Heart left ventricle (tissue), 13 donors: ENCODE measurements at regions not wholly inside any gene's neighbourhood (a gene's known extent, or its start where the extent isn't known, plus 50 kb on each side); places are given as distances from the start of the nearest gene placed in this dataset.

ENCODE experiments used
- POLR2A ChIP-seq, 2 donors: fragments of 450-650 bp; IDR thresholded peaks; one replicate each; pipeline ENCODE4 v1.6.1; 2017; ENCODE audit warnings: antibody characterized with exemption in 2 of 2, mild to moderate bottlenecking in 2 of 2, moderate library complexity in 2 of 2
- TF ChIP-seq, protein P1 (sequence below), 12 donors: fragments of 200-600 bp; sonication (generic) in 4 of 12; IDR thresholded peaks; one replicate each; pipeline versions ENCODE4 v1.5.0 to v1.8.0; 2018 to 2022; ENCODE audit warnings: antibody characterized with exemption in 12 of 12, mild to moderate bottlenecking in 5 of 12
- donor health status: ischemic (EF 13 %, LVEDD 7.1; RV severe dilation, severe dysfunction).
- donor health status: DM: no; HTN: yes; CAD: no.
- donor health status: DM: no; HTN: no; CAD: no.
- donor health status: ischemic (EF 25% LVEDD 6.9; RV normal size, moderate dysfunction).
- donor health status: ischemic (EF 25% LVEDD 5.7; RV mildly dilated, moderate dysfunction).
- donor health status: ischemic (EF 35%, LVEDD 5.7; RV mildly dilated, moderate dysfunction).
- donor health status: nonischemic (EF 11% LVEDD 7.7; RV severe dilation, severe dysfunction).
- donor health status: DM: yes; HTN: yes; CAD: no.
- donor health status: PGD.
- donor health status: ischemic (EF 29% LVEDD 5.4; RV normal size, mild dysfunction).
- donor health status: nonischemic (EF 23%, LVEDD 6.1; RV moderate dilation, normal function).

DNA sequence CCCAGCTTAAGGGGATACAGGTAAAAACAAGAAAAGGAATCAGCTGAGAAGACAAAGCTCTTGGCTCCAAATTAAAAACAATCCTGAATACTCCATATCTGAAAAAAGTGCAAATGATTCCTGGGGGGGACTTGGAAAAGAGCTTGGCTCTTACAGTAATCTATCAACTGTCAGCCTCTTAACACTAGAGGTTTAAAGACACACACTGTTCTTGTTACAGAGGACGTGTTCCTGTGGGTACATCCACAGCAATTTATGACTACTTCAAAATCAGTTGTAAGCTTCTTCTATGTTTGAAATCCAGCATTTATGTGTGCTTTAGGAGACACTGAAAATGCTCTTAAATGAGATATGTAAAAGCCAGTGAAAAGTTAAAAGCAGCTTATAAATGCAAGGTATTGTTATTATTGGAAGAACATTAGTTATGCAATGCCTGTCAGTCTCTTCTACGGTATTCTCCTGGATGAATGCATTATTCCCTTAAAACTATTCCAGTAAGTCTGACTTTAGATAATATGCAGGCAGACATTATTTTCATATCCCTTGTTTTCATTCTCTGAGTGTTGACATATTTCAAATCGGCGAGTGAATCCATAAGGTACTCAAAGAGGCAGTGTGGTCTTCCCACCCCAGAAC is 408.4 kb upstream of the ADAMTS9 start:
- TF ChIP-seq, protein P1, sequence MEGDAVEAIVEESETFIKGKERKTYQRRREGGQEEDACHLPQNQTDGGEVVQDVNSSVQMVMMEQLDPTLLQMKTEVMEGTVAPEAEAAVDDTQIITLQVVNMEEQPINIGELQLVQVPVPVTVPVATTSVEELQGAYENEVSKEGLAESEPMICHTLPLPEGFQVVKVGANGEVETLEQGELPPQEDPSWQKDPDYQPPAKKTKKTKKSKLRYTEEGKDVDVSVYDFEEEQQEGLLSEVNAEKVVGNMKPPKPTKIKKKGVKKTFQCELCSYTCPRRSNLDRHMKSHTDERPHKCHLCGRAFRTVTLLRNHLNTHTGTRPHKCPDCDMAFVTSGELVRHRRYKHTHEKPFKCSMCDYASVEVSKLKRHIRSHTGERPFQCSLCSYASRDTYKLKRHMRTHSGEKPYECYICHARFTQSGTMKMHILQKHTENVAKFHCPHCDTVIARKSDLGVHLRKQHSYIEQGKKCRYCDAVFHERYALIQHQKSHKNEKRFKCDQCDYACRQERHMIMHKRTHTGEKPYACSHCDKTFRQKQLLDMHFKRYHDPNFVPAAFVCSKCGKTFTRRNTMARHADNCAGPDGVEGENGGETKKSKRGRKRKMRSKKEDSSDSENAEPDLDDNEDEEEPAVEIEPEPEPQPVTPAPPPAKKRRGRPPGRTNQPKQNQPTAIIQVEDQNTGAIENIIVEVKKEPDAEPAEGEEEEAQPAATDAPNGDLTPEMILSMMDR (IDR thresholded peaks at IDR 0.05), result no peak
- TF ChIP-seq POLR2A (IDR thresholded peaks at IDR 0.05), result no peak
